NCI-H82 (cell line): ENCODE measurements at regions not wholly inside any gene's neighbourhood (a gene's known extent, or its start where the extent isn't known, plus 50 kb on each side); places are given as distances from the start of the nearest gene placed in this dataset.

ENCODE experiments used
- DNase-seq: peaks from one replicate; lab custom pipeline; 2025; lab: John Stamatoyannopoulos, UW

GRCh38 chr2:236852977-236853374 is 232.7 kb upstream of the COPS8 start:
- DNase-seq, result peak; percentile 70

- DNase-seq, result peak; percentile 27
Observed at GRCh38 chr2:236853585-236854051, 232.1 kb upstream of the COPS8 start.

- DNase-seq, result no peak
Observed at GRCh38 chr2:236855176-236855865, 230.4 kb upstream of the COPS8 start.

GRCh38 chr2:236855866-236856847 is 229.5 kb upstream of the COPS8 start:
- peak; percentile 8 for DNase-seq

DNA sequence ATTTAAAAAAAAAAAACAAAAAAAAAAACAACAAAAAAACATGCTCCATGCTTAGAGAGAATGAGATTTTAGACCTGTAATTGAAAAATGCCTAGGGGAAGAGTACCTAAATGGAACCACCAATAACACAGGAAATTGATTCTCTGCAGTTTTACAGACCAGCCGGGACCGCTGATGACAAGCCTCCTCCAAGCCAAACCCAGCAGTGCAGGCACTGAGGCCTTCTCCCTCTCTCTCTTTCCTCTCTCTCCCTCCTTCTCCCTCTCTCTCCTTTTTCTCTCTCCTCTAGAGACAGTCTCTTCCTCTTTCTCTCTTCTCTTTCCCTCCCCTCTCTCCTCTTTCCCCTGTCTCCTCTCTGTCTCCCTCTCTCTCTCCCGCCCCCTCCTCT is 228.8 kb upstream of the COPS8 start:
- DNase-seq, result no peak

GRCh38 chr2:236857246-236857645 is 228.4 kb upstream of the COPS8 start:
- DNase-seq, result no peak

DNA sequence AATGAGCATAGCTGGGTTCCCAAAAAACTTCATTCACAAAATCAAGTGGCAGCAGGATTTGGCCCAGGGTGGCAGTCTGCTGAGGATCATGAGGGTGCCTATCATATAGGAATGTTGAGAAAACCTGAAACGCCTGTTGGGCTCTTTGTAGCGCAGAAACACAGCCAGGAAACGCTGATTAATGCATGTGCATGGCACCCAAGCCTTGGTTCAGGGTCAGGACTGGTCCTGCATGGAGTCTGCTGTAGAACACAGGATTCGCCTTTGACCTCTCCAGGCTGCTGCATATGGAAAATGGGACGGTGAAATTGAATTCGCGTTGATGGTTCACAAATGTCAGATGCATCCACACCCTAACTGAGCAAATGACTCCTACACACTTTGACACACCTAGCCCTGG is 227.9 kb upstream of the COPS8 start:
- no peak for DNase-seq

GRCh38 chr2:236858661-236859060 is 227.0 kb upstream of the COPS8 start:
- no peak for DNase-seq

- no peak for DNase-seq
Observed at GRCh38 chr2:236859908-236860307, 225.8 kb upstream of the COPS8 start.

- DNase-seq, result no peak
Observed at GRCh38 chr2:236861196-236861875, 224.4 kb upstream of the COPS8 start.

- no peak for DNase-seq
Observed at GRCh38 chr2:236861944-236862343, 223.7 kb upstream of the COPS8 start.

DNA sequence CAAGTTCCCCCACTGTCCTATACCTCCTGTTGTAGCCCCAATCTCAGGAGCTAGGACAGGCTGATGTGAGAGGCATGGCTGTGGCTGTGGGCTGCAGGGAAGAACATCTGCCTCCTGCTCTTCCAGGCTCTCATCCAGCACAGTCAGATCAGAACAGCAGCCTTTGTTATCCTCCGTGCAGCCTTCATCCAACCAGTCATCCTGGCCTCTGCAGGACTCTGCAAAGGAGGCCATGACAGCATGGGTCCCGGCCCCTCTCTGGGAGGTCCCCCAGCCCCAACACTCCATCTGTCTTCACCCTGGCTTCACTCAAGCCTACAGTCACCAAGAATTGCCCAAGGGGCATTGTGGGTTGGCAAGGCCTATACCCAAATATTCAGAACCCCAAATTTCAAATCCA is 223.2 kb upstream of the COPS8 start:
- no peak for DNase-seq

DNA sequence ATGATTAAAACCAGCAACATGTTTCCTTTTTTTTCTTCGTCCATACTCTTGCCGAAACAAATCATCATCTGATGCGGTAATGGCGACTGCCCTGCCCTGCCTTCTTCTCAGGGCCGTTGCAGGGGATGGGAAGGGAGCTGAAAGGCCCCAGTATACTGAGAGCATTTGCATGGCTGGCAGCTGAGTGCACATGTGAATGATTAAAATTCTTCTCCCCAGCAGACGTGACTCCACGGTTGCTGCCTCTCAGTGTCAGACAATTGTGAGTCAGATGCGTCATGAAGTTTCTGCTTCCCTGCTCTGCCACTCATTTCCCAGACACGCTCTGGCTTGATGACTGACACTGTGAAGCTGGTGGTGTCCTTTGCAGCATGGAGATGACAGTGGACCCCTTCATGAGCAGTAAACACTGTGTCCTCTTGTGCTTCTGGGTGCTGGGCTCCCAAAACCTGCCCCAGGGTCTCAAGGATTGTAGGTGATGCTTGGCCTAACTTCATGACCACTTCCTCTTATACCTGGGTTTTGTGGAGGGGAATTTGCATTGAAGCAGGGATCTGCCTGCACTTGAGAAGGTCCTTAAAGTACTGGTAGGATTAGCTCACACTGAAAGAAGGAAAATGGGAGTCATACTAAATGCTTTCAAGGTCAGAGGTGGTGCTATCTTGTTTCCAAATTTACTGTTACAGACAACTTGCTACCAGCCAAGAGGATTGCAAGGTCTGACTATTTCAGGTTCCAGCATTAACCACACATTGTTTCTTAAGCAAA is 222.5 kb upstream of the COPS8 start:
- DNase-seq, result no peak

DNA sequence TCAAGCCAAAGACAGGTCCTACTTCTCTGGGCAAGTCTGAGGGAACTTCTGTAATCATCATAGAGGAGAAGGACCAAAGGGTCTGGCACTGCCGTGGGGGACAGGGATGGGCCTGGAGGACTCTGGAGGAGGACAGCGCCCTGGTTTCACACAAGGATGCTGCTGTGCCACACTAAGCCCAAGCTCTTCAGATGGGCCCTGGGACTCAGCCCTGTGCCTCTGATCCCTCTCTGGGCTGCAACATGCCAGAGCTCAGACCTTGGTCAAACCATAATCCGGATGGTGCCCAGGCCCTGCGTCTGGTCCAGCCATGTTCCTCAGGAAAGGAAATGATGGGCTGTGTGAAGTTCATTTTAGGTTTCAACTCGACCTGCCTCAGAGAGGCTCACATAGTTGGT is 222.0 kb upstream of the COPS8 start:
- no peak for DNase-seq

GRCh38 chr2:236865052-236865451 is 220.6 kb upstream of the COPS8 start:
- no peak for DNase-seq

DNA sequence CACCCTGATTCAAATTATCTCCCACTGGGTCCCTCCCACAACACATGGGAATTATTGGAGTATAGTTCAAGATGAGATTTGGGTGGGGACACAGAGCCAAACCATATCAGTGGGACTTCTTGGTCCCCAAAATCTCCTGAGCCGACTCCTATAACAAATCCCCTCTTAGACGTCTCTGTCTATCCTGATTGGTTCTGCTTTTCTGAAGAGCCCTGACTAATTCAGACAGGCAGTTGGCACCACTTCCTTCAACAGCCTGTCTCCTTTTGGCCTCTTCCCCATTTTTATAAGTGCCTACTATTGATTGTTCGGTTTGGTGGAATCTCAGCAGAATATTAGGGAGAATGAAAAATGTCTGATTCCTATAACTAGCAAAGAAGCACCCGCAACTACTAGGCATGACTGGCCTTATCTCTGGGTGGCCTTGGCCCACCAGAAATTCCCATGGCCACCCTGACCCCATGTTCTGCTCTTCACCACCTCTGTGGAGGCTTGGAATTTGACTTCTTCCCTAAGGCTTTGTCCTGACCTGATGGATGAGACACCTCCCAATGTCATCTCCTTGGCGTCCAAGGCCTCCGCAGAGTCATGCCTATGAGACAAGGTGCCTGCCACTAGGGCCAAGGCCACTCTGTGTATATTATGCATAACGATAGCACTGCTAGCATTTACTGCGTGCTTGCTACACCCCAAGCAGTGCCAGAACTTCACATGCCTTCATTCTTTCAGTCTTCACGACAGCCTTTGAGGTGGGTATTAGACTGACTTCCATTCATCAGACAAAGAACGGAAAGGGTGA is 218.9 kb upstream of the COPS8 start:
- DNase-seq, result no peak

DNA sequence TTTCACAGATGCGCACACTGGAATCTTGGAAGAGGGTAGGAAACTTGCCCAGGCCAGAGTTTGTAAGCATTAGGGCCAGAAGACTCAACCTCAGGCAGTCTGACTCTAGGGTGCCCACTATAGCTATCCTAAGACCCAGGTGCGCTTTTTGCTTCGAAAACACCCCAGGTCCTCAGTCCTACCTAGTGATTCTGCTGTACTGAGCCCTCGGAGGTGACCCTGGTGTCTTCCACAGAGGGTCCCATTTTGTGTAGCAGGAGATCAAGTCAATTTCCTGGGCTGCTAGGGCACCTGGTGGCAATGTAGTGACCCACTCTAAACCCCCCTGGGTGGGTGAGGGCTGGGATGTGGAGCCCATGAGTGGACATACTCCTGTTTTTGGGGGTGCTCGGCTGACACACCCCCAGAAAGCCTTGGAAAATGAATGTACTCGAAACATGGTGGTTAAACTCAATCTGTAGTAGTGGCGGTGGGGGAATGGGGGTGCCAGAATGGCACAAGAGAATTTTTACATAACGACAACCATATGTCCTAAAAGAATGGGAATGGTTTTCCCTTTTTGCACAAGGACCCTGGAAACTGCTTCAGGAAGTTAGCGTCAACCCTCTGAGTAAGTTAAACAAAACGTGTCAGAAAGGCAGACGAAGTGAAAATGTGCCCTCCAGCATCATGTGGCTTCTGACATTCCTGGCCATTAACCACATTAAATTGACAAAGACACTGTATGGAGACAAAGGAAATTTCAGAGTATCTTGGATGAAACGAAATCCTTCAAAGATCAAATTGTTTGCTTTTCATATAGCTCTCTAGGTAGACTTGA is 218.0 kb upstream of the COPS8 start:
- no peak for DNase-seq

DNA sequence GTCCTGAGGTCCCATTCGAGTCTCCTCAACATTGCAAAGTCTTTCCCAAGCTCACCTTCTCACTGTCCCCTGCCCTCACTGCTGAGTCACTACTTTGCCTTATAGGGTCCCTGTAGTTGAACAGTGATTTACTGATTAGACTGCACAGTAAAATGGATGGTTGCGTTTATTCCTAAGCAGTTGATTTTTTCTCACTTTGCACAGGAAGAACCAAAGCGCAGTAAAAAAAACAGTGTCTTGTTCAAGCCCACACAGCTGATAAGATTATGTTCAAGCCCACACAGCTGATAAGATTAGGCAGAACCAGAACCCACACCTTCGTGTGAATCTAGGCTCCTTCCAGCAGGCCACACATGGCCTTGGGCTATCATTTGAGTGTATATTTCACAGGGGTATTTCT is 215.3 kb upstream of the COPS8 start:
- DNase-seq, result no peak

DNA sequence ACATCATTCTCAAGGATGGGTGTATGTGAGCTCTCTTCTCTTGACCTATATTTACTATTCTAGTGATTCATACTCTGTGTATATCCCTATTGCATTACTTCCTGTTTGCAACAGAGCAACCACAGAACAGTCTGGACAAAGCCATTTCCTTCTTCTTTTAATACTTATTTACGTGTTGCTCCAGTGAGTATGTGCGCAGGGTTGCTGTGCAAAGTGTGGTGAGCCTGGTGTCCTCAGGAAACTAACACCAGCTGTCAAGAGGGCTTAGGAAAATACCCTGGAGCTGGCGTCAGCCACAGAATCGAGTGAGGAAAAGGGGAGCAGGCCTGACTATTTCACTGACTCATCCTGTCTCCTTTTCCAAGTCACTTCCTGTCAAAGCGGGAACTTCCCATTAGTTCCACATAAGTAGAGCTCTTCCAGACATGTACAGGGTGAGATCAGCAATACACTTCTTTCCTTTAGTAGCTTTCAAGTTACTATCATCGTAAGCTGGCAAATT is 214.1 kb upstream of the COPS8 start:
- peak; percentile 59 for DNase-seq

GRCh38 chr2:236872015-236872414 is 213.7 kb upstream of the COPS8 start:
- no peak for DNase-seq
